PC-9 (cell line): ENCODE measurements at regions not wholly inside any gene's neighbourhood (a gene's known extent, or its start where the extent isn't known, plus 50 kb on each side); places are given as distances from the start of the nearest gene placed in this dataset.

Source experiments
- BruUV-seq: library from RNA; stranded (reverse); fragments of 400-500 nt; replicated peaks from 2 replicates; lab custom pipeline; 2021; lab: Mats Ljungman, UMichigan
- CTCF ChIA-PET: fragments of 300-600 bp; sonication (Branson Sonifier 250); formaldehyde crosslinking; loops from one replicate; lab custom pipeline; 2022; ENCODE audit warnings: antibody characterized with exemption; lab: Charles Lee
- POLR2A ChIA-PET: fragments of 300-600 bp; sonication (Branson Sonifier 250); formaldehyde crosslinking; loops from one replicate; lab custom pipeline; 2022; ENCODE audit warnings: antibody characterized with exemption; ENCODE audit not compliant: unreplicated experiment; lab: Charles Lee
- DNase-seq, 2 experiments: peaks; one replicate each; pipeline versions ENCODE4 v3.0.0 to v3.0.0-alpha.2; 2015 to 2022; ENCODE audit warnings: mixed read lengths in 1 of 2
- H2AFZ ChIP-seq: fragments of 200-600 bp; sonication (generic); 2 replicates; pipeline ENCODE4 v1.8.1; 2017; ENCODE audit warnings: antibody characterized with exemption
- H3F3A ChIP-seq: fragments of 200-600 bp; sonication (generic); 2 replicates; pipeline ENCODE4 v1.8.1; 2017; ENCODE audit warnings: antibody characterized with exemption, mild to moderate bottlenecking, low read depth; ENCODE audit not compliant: insufficient read depth
- H3K27ac ChIP-seq: fragments of 200-600 bp; sonication (generic); 2 replicates; pipeline ENCODE4 v1.6.1; 2016; ENCODE audit warnings: mixed run types
- H3K27me3 ChIP-seq: fragments of 200-600 bp; sonication (generic); 2 replicates; pipeline ENCODE4 v1.6.1; 2016; ENCODE audit warnings: low read depth, mixed run types; ENCODE audit not compliant: insufficient read depth
- H3K36me3 ChIP-seq: fragments of 200-600 bp; sonication (generic); 2 replicates; pipeline ENCODE4 v1.6.1; 2016; ENCODE audit warnings: low read depth, mixed run types
- H3K4me1 ChIP-seq: fragments of 200-600 bp; sonication (generic); replicated peaks from 2 replicates; pipeline ENCODE4 v1.6.1; 2016; ENCODE audit warnings: mixed run types; ENCODE audit not compliant: insufficient read depth
- H3K4me2 ChIP-seq: fragments of 200-600 bp; sonication (generic); 2 replicates; pipeline ENCODE4 v1.6.1; 2017; ENCODE audit warnings: mixed run types
- H3K4me3 ChIP-seq: fragments of 200-600 bp; sonication (generic); 2 replicates; pipeline ENCODE4 v1.6.1; 2016; ENCODE audit warnings: mixed run types
- H3K79me2 ChIP-seq: fragments of 200-600 bp; sonication (generic); 2 replicates; pipeline ENCODE4 v1.6.1; 2017; ENCODE audit warnings: low read depth, mixed run types
- H3K9me2 ChIP-seq: fragments of 200-600 bp; sonication (generic); 2 replicates; pipeline ENCODE4 v1.8.1; 2017; ENCODE audit warnings: mild to moderate bottlenecking; ENCODE audit not compliant: insufficient read depth
- H3K9me3 ChIP-seq: fragments of 200-600 bp; sonication (generic); 2 replicates; pipeline ENCODE4 v1.8.1; 2016; ENCODE audit warnings: low read depth; ENCODE audit not compliant: insufficient read depth
- H4K20me1 ChIP-seq: fragments of 200-600 bp; sonication (generic); 2 replicates; pipeline ENCODE4 v1.8.1; 2017; ENCODE audit not compliant: insufficient read depth
- CTCF ChIP-seq: fragments of 200-600 bp; sonication (generic); conservative IDR thresholded peaks from 2 replicates; pipeline ENCODE4 v1.6.1; 2017; ENCODE audit warnings: mixed run types, antibody characterized with exemption, mild to moderate bottlenecking, moderate library complexity
- EZH2 ChIP-seq: fragments of 200-600 bp; sonication (generic); IDR thresholded peaks from 2 replicates; pipeline ENCODE4 v1.8.0; 2017; ENCODE audit warnings: antibody characterized with exemption, low read depth
- intact Hi-C: fragments of 100-400 bp; cut with micrococcal nuclease; formaldehyde crosslinking; loops from one replicate; pipeline ENCODE4 v1.10.0; 2022; ENCODE audit not compliant: unreplicated experiment

GRCh38 chr4:61128682-61129081, 71.4 kb upstream of the ADGRL3 start:
- Histone ChIP-seq H3K36me3 (no peaks in the 10 kb centered on the region), H4K20me1 (no peaks in the 10 kb centered on the region), H3K79me2 (no peaks in the 10 kb centered on the region), H3K27me3 (no peaks in the 10 kb centered on the region), H3K9me3 (no peaks in the 10 kb centered on the region), H3K9me2 (no peaks in the 10 kb centered on the region), H2AFZ (no peak overlapping the region), H3F3A (no peaks in the 10 kb centered on the region), H3K4me2 (no peak overlapping the region), H3K4me1 (no peaks in the 10 kb centered on the region), H3K27ac (no peak overlapping the region), H3K4me3 (no peak overlapping the region)
- intact Hi-C loops, result no loop called here
- CTCF ChIA-PET, result no interaction called here
- DNase-seq, result no peak
- TF ChIP-seq CTCF, result no peak
- TF ChIP-seq EZH2, result no peak
- no TSS peak for BruUV-seq
- POLR2A ChIA-PET, result no interaction called here

- no TSS peak for BruUV-seq
Observed at GRCh38 chr4:61129971-61130370, 70.2 kb upstream of the ADGRL3 start.

GRCh38 chr4:61143461-61143860, 56.7 kb upstream of the ADGRL3 start:
- POLR2A ChIA-PET, result no interaction called here

More at GRCh38 chr4:61129971-61130370, 70.2 kb upstream of the ADGRL3 start:
- Histone ChIP-seq H3K4me3 (no peak overlapping the region), H3K79me2 (no peaks in the 10 kb centered on the region), H3K27ac (no peak overlapping the region), H3K9me3 (no peaks in the 10 kb centered on the region), H4K20me1 (no peaks in the 10 kb centered on the region), H3K4me2 (no peak overlapping the region), H3K4me1 (no peaks in the 10 kb centered on the region), H3K36me3 (no peaks in the 10 kb centered on the region), H2AFZ (no peak overlapping the region), H3K27me3 (no peaks in the 10 kb centered on the region), H3F3A (no peaks in the 10 kb centered on the region), H3K9me2 (no peaks in the 10 kb centered on the region)
- intact Hi-C loops, result no loop called here
- POLR2A ChIA-PET, result no interaction called here
- no peak for DNase-seq
- no peak for TF ChIP-seq CTCF
- TF ChIP-seq EZH2, result no peak
- CTCF ChIA-PET, result no interaction called here

More at GRCh38 chr4:61143461-61143860, 56.7 kb upstream of the ADGRL3 start:
- DNase-seq, result no peak
- Histone ChIP-seq H3K9me3 (no peaks in the 10 kb centered on the region), H3K4me1 (no peaks in the 10 kb centered on the region), H3K36me3 (no peaks in the 10 kb centered on the region), H3K4me2 (no peak overlapping the region), H3K79me2 (no peaks in the 10 kb centered on the region), H4K20me1 (no peaks in the 10 kb centered on the region), H3K27me3 (no peaks in the 10 kb centered on the region), H2AFZ (no peak overlapping the region), H3K9me2 (no peaks in the 10 kb centered on the region), H3F3A (no peaks in the 10 kb centered on the region), H3K4me3 (no peak overlapping the region), H3K27ac (no peak overlapping the region)
- no peak for TF ChIP-seq CTCF
- TF ChIP-seq EZH2, result no peak
- BruUV-seq, result no TSS peak
- intact Hi-C loops, result no loop called here
- CTCF ChIA-PET, result no interaction called here
